Fibroblast of skin of left quadriceps (primary cell): ENCODE measurements at regions not wholly inside any gene's neighbourhood (a gene's known extent, or its start where the extent isn't known, plus 50 kb on each side); places are given as distances from the start of the nearest gene placed in this dataset.

Source experiments
- DNase-seq, 2 experiments: peaks; one replicate each; pipeline ENCODE4 v3.0.0-alpha.2; 2013; ENCODE audit warnings: low read depth in 2 of 2

- no peak for DNase-seq
Observed at GRCh38 chr13:105616333-105617075, 919.0 kb downstream of the EFNB2 start.

DNA sequence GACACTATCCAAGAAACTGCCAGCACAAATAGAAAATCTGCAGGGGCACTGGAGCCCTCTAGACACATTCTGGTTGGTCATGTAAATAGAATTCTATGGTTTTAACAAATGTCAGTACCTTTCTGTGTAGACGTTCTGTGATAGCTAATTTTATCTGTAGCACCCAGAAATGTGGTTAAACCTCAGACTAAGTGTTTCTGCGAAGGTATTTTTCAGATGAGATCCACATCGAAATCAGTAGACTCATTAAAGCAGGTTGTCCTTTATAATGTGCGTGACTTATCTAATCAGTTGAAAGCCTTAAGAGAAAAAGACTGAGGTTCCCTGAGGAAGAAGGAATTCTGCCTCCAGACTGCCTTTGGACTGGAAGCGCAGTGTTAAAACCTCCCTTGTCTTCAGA is 922.9 kb downstream of the EFNB2 start:
- no peak for DNase-seq

DNA sequence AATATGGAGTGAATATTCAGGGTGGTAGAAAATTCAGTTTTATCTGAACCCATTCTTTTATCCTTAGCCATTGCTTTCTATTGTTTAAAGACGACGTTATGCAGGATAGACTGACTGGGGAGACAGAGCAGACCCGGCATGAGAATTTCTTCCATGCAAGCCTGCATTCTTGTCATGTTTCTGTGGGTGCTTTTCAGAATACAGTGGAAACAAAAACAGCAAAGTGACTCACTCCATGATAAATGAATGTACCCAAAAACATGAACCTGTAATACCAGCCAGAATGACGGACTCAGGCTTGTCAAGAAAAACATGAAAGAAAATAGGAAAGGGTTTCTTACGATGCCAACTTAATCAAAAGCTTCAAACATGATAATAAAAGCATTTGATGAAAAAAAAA is 924.0 kb downstream of the EFNB2 start:
- DNase-seq: no peak

- DNase-seq: no peak
Observed at GRCh38 chr13:105608104-105608503, 927.4 kb downstream of the EFNB2 start.

GRCh38 chr13:105607426-105607825 is 928.0 kb downstream of the EFNB2 start:
- no peak for DNase-seq

DNA sequence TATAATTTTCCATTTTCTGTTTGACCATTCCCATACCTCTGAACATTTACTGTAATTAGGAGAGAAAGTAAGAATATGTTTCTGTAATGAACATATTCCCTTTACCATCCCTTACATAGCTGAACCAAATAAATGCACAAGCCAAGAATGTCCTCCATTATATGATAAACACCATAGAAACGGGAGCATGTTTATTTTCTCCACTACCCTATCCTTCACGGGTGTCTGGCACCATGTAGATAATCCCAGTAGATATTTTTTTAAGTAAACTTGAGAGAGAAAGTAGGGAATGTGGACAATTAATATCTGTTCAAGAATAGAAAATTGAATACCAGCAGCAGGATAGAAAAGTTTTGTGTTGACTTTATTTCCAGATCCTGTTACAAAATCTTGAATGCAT is 928.4 kb downstream of the EFNB2 start:
- DNase-seq: no peak

DNA sequence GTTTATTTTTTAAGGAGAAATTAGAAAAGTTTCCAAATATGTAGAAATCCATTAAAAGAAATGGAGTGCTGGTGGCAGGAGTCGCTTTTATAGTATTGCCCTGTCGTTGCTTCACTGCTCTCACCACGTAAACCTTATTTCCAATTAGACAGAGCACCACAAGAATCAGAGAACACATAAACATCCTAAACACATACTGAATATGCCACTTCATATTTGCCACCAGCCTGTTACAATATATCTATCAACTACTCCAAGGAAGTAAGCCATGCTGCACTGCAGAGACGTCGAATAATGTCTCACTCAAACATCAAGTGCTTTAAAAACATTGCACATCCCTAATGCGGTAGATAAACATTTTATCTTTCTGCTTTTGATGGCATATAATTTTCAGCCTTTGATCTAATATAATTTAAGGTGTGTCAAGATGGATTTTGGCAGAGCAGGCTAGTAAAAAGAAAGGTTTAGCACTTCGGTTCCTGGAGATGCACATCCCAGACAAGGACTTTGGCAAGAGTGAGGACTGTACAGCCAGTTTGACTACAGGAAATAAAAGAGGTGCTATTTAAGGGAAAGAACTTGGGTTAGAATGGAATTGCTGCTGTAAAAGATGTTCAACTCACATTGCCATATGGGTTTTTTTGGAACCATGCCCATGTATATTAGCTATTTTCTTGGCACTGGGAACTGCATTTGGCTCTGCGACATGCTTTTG is 932.3 kb downstream of the EFNB2 start:
- DNase-seq: no peak

- no peak for DNase-seq
Observed at GRCh38 chr13:105599477-105600037, 935.9 kb downstream of the EFNB2 start.

GRCh38 chr13:105598529-105598928 is 936.9 kb downstream of the EFNB2 start:
- DNase-seq: no peak

- no peak for DNase-seq
Observed at GRCh38 chr13:105597573-105597972, 937.9 kb downstream of the EFNB2 start.

- peak; percentile 63 for DNase-seq
Observed at GRCh38 chr13:105595471-105595870, 940.0 kb downstream of the EFNB2 start.

DNA sequence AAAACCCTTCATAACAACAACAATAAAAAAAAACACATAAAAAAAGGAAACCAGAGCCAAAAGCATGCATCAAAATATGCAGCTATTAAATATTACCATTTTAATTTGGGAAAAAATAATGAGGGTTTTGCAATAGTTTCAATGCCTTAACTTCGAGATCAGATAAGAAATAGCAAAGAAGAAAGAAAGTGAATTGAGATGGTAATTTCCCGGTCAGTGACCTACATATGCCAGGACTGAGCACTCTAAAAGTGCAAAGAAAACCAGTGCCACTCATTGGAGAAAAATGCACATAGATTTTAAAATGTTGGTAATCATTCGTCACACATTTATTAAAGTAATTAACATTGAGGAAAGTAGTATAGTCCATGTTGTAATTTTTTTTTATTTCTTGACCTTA is 944.2 kb downstream of the EFNB2 start:
- no peak for DNase-seq

DNA sequence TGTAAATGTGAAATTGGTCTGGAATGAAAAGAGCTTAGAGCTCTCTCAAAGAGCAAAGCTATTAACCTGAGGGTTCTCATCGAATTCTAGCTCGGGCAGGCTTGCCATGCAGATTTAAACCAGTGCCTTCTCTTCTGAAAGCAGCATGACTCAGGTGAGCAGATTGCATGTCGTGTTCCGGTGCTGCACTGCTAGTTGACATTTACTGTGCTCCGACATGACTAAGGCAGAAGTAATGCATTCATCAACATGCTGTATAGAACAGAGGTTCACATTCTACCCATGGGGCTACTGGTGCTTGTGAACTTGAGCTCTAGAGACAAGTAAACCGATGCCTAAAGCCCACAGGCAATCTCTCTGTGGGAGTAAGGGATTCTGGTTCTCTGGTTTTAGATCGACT is 947.7 kb downstream of the EFNB2 start:
- DNase-seq: no peak

- DNase-seq: no peak
Observed at GRCh38 chr13:105579821-105580710, 955.4 kb downstream of the EFNB2 start.

DNA sequence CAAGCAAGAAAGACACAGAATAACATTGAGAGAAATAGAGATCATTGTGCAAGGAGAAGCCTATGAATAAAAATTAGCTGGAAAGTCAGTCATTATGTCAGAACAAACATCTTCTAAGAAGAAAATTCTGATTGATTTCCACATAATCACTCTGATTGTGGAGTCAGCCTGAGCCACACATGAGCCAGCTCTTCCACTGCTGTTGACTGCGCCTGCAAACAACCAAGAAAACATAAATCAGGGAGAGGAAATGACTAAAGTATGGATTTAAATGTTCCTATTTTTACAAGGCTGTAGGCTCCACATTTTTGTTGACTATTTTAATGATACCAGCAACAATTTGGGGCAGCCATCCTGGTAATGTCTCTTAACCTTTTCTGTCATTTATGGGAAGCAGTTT is 962.3 kb downstream of the EFNB2 start:
- DNase-seq: peak; percentile 16 to 23

DNA sequence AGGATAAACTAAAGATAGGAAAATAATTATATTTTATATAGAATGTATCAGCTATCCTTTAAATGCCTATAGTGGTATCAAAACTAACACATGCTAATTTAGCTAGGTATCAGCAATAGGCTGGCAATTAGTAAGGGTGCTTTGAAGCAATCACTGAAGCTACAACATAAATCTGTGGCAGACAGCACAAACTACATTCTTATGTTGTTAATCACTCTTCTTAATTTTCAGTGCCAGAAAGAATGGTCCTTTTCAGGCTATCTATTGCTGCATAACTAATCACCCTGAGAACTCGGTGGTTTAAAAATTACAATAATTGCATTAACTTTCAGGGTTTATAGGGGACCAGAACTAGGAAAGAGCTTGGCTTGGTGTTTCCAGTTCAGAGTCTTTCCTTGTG is 963.1 kb downstream of the EFNB2 start:
- no peak for DNase-seq

GRCh38 chr13:105569816-105570215 is 965.6 kb downstream of the EFNB2 start:
- no peak for DNase-seq

DNA sequence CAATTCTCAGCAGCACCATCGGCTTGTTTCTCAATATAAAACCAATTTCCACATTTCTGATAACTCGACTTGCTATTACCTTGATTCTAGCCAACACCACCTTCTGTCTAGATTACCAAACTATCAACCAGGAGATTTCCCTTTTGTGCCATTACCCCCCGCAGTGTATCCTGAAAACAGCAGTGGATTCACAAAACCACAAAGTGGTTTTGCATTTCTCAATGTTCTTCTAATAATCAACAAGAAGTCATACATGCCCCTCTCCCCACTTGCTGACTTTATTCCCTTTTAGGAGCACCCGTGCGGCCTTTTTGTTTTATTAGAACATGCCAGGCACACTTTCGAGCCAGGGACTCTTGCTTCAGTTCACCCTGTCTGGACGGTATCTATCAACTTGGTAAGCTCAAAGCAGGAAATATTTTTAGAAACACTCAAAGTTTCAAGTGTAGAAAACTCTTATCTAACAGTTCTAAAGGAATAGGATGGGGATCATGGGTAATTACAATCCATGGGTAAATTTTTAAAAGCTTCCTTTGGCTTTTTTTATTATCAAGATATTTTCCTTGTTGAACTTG is 967.4 kb downstream of the EFNB2 start:
- no peak for DNase-seq

DNA sequence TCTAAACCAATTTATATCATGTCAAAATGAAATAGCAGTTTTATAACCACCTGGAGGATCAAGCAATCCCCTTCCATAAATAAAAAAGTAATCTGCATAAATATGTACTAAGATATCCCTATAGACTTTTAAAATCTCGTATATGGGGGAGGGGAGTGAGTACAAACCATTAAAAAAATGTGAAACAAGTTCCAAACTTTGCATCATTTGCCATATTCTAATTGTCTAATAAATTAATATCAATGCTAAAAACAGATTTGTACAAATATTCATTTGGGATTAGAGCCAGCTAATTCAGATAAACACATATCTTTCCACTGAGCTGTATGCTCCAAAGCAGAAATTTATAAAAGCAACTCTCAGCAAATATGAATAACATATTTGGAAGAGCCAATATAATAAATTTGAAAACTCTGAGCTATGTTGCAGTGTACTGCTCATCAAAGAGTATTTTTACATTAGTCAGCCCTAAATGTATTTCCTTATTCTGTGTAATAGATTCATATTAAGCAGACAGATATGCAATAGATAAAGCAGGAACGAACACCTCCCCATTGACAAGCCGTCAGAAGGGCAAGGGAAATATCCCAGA is 970.2 kb downstream of the EFNB2 start:
- DNase-seq: peak; percentile 10 to 14

- no peak for DNase-seq
Observed at GRCh38 chr13:105552078-105552477, 983.4 kb downstream of the EFNB2 start.

DNA sequence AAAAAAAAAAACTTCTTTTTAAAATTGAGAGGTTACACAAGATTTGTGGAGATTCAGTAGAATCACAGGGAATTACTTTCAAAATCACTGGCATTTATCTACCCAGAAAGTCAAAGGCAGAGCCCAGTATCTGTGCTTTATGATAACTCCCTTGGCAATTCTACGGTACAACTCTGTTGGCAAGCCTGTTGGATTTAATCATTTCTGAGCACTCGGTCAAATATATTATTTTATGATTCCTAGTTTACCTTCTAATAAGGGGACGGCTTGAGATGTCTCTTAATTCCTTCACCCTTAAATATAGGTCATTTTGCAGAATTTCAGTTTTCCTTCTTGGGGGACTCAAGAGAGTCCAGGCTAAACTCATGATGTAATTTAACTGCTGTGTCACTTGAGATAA is 987.6 kb downstream of the EFNB2 start:
- no peak for DNase-seq
